C4-2B (cell line): ENCODE measurements at regions not wholly inside any gene's neighbourhood (a gene's known extent, or its start where the extent isn't known, plus 50 kb on each side); places are given as distances from the start of the nearest gene placed in this dataset.

Experiments
- CTCF ChIP-seq: fragments of 450-650 bp; conservative IDR thresholded peaks from 2 replicates; pipeline ENCODE4 v1.5.1; 2017; ENCODE audit warnings: mild to moderate bottlenecking
- ZFX ChIP-seq: fragments of 450-650 bp; IDR thresholded peaks from 2 replicates; pipeline ENCODE4 v1.6.1; 2017

- TF ChIP-seq CTCF (no peak), ZFX (no peak)
These were observed 148.2 kb downstream of the RWDD3 start for GRCh38 chr1:95382000-95382786.
